Stimulated activated CD8-positive, alpha-beta memory T cell treated with anti-CD3 and anti-CD28 coated beads, Interleukin-12 subunit alpha, Interleukin-12 subunit beta, amount 100 ng/mL, for 1 hour (primary cell): ENCODE measurements at regions not wholly inside any gene's neighbourhood (a gene's known extent, or its start where the extent isn't known, plus 50 kb on each side); places are given as distances from the start of the nearest gene placed in this dataset.
"Not testable (repeated sequence)": the region's sequence is repeated elsewhere in the genome, so short reads cannot be mapped to it uniquely, and the experiment has no call there.

Source experiments
- DNase-seq: peaks from one replicate; pipeline ENCODE4 v3.0.0-alpha.2; 2020; ENCODE audit warnings: low read depth

- no peak for DNase-seq
These were observed 52.4 kb upstream of the GNAI1 start for GRCh38 chr7:80082213-80082612.

DNA sequence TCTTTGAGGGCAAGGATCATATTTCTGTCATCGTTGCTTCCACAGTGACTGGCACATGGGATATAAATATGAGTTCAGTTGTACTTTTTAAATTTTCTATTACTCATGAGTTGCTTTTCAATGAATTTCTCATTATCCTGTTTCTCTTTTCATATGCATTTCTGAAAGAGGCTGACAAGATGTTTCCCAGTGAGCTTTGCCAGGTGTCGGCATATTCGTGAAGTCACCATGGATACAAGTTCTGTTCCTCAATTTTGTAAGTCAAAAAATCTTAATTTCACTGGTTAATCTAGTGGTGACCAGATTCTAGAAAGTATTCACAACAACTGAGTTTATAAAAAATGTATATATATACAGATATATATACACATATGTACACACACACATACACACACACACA is 55.7 kb upstream of the GNAI1 start:
- DNase-seq: no peak

DNA sequence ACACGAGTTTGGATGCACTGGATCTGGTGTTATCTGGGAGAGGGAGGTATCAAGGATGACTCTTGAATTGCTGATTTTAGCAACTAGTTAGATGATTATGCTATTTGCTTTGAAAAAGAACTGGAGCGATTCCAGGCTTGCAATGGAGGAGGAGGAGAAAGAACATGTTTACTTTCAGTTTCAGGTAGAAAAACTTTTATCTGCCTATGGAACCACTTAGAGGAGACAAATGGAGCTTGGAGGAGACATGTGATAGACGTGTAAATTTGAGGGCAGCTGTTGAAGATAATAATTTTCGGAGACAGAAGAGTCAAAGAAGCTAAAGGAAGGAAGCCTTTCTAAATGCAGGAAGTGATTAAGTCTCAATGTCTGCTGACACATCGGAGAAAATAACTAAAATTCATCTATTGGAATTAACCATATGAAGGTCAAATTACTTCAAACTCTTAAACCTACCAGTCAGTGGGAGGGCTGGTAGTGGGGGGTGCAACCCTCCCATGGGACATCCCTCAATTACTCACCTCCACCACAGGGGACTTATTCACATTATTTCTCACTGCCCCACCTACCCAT is 56.4 kb upstream of the GNAI1 start:
- no peak for DNase-seq

- DNase-seq: no peak
These were observed 64.2 kb upstream of the GNAI1 start for GRCh38 chr7:80070391-80070790.

- DNase-seq: no peak
These were observed 68.0 kb upstream of the GNAI1 start for GRCh38 chr7:80066639-80067038.

GRCh38 chr7:80063834-80064233 is 70.8 kb upstream of the GNAI1 start:
- no peak for DNase-seq

GRCh38 chr7:80060218-80060806 is 74.3 kb upstream of the GNAI1 start:
- no peak for DNase-seq

- DNase-seq: no peak
These were observed 77.1 kb upstream of the GNAI1 start for GRCh38 chr7:80057488-80057887.

DNA sequence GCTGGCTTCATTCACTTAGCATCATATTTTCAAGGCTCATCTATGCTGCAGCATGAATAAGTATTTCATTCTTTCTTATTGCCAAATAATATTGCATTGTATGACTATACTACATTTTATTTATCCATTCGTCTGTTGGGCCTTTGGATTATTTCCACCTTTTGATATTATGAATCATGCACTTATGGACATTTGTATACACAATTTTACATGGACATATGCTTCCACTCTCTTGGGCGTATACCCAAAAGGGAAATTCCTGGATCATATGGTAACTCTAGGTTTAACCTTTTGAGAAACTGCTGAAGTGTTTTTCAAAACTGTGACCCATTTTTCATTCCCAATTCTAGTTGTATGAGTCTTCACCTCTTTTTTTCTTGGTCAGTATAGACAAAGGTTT is 80.3 kb upstream of the GNAI1 start:
- no peak for DNase-seq

DNA sequence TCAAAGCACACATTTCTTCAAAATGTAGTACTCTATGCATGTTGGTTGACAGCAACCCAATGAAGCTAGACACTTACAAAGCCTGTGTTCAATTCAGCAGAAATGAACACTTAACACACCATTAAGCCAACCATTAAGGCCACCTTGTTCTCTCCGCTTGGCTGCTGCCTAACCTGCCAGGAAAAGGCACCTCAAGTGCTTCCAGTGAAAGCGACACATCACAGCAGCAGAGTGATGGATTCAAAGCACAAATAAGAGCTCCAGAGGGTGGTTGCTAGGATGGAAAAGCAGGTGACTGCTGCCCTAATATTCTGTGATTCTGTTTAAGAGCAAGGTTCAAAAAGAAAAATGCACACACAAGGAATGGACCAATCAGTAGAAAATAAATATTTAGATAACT is 81.5 kb upstream of the GNAI1 start:
- no peak for DNase-seq

DNA sequence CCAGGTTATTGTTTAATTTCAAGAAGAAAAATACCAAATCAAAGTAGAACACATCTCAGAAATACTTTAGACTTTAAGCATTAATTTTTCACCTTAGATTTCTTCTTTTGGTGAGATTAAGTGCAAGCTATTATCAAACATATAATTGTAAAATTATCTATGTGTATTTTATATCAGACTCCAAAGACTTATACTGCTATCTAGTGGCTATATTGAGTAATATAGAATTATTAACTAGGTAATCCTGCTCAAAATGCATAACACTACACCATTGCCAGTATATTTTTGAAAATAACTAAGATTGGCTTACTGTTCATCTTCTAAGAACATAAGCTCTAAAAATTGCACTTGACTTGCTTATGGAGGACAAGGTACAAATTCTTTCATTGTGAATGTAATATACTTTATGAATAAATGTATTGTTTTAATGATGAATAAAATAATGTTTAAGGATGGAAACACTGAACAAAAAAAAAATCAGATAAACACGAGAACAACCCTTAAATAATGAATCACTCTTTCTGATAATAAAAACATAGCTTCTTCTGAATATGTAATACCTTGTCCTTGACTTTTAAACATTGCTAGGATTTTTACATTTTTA is 86.7 kb upstream of the GNAI1 start:
- no peak for DNase-seq

DNA sequence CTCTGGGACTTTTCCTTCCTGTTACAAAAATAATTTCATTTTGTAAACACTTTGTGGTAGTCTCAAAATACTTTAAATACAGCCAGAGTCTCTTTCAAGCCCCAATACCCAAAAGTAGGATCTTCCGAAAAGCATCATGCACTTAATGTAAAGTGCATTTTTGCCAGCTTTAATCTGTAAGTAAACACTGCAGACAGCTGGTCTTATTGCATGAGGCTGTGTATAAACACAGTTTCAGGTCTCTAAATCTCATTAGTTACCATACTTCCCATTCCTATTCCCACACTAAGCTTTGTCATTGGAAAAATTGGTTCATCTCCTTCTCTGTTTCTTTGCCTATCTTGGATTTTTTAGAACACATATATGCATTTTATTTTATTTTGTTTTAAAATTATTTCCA is 87.6 kb upstream of the GNAI1 start:
- no peak for DNase-seq

GRCh38 chr7:80044796-80045195 is 89.8 kb upstream of the GNAI1 start:
- no peak for DNase-seq

DNA sequence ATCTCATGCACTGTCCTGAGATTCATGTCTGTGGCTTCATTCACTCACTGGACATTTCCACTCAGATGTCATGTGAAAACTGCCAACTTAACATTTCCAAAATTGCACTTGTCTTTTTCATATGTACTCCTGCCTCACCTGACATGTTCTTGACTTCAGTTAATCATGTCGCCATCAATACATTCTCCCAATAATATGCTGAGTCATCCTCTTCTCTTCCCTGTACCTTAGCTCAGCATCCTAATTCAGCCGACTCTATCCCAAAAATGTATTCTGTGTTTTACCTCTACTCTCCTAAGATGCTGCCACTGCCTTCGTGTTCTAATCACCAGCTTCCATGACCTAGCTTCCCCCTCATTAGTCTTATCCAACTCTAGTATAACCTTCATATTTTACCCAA is 93.9 kb upstream of the GNAI1 start:
- DNase-seq: no peak

GRCh38 chr7:80040335-80040734 is 94.3 kb upstream of the GNAI1 start:
- no peak for DNase-seq

GRCh38 chr7:80039251-80039884 is 95.3 kb upstream of the GNAI1 start:
- DNase-seq: no peak

DNA sequence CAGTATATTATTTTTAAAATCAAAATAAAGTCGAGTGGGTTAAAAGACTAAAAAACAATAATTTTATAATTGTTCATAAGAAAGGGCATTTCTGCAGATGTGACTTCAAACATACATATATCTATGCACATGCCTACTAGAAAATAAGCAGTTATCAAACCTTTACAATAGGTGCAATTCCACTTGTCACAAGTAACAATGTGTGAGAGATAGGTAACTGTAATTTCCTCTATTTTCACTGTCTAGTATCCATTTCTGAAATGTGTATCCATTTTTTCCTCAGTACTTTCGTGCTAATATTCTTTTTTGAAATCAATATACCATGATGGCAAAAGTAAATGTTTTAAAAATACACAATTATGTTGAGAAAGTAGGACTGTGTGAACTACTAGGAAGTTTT is 96.9 kb upstream of the GNAI1 start:
- DNase-seq: no peak

GRCh38 chr7:80036107-80036506 is 98.5 kb upstream of the GNAI1 start:
- no peak for DNase-seq

DNA sequence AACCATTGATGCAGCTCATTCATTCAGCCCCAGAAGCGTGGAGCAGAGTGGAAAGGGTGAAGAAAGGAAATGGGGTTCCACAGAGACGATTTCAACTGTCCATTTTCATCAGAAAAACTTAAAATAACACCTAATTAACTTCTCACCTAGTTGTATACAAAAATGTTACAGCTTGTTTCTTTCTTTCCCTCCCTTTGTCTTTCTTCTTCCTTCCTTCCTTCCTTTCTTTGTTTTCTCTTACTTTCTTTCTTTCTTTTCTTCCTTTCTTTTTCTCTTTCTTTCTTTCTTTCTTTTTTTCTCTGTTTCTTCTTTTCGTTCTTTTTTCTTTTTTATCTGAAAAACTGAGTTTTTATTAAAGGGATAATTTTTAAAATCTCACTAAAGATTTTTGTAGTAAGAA is 105.9 kb upstream of the GNAI1 start:
- DNase-seq: no peak

DNA sequence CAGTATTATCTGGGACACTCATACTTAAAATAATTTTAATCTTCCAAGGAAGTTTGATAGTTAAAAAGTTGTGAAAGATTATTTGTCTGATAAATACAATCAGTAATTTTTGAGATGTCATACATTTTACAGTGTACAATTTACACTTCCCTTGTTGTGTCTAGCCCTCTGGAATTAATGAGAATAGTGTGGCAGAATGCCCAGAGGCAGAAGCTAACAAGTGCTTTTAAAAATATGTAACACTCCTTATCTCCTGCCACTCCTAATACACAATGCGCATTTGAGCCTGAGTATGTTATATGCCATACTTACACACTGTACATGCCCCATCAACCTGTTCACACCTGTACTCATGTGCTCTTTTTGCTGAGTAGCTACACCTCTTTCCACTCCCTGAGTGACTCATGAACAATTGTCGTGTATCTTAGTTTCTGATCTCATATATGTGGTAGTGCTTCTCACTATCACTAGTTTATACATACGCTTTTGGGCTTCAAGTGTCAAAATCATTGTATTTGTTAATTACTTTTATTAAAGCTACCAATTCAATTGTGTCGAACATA is 106.9 kb upstream of the GNAI1 start:
- no peak for DNase-seq

DNA sequence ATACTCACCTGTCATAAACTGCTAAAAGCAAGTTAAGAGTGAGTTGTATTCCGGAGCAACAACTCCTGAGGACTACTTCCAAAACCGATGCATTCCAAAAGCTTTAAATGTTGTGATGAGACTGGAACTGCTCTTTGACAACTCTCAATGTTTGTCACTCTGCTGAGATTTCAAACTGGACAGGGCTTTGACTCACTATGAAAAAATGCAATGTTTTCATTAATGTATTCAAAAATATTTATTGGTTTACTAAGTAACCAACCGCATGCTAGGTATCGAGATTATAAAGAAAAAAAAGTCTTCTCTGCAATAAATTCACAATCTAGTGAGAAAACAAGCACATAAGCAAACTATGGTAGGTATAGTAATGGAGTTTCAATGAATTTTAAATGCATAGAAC is 107.9 kb upstream of the GNAI1 start:
- no peak for DNase-seq

- not testable (repeated sequence) for DNase-seq
These were observed 114.4 kb upstream of the GNAI1 start for GRCh38 chr7:80020277-80020676.

DNA sequence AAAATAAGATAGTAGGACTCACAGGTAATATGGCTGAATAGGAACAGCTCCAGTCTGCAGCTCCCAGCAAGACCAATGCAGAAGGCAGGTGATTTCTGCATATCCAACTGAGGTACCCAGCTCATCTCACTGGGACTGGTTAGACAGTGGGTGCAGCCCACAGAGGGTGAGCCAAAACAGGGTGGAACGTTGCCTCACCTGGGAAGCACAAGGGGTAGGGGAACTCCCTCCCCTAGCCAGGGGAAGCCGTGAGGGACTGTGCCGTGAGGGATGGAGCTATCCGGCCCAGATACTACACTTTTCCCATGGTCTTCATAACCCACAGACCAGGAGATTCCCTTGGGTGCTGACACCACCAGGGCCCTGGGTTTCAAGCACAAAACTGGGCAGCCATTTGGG is 114.8 kb upstream of the GNAI1 start:
- not testable (repeated sequence) for DNase-seq
